H1 (cell line): ENCODE measurements at regions not wholly inside any gene's neighbourhood (a gene's known extent, or its start where the extent isn't known, plus 50 kb on each side); places are given as distances from the start of the nearest gene placed in this dataset.
A peak's percentile ranks its signal among the peaks of the same experiment; 100 is the strongest.

Source experiments
- CTCF ChIA-PET: fragments of 300-600 bp; sonication (Branson Sonifier 250); formaldehyde crosslinking; loops from one replicate; lab custom pipeline; 2021; ENCODE audit not compliant: partially characterized antibody; lab: Charles Lee
- POLR2A ChIA-PET: fragments of 300-600 bp; sonication (Branson Sonifier 250); formaldehyde crosslinking; loops from one replicate; lab custom pipeline; 2021; ENCODE audit warnings: inconsistent platforms; ENCODE audit not compliant: partially characterized antibody; lab: Charles Lee
- DNase-seq, 2 experiments: peaks; one replicate each; pipeline versions ENCODE4 v3.0.0 to v3.0.0-alpha.2; 2010 to 2022; ENCODE audit warnings: low spot score in 2 of 2, low read depth in 1 of 2, mixed read lengths in 1 of 2
- FAIRE-seq: peaks from 2 replicates; lab custom pipeline; 2011; peaks lifted over from hg19 to GRCh38; lab: Jason Lieb, UNC
- H2AFZ ChIP-seq: 2 replicates; pipeline ENCODE4 v1.8.1; 2012; ENCODE audit warnings: low read length, inconsistent platforms
- H2AK5ac ChIP-seq: 2 replicates; pipeline ENCODE4 v1.6.1; 2013; ENCODE audit warnings: low read depth, low read length
- H2BK120ac ChIP-seq: replicated peaks from 2 replicates; pipeline ENCODE3; 2013; ENCODE audit warnings: low read depth, low read length, inconsistent platforms
- H2BK12ac ChIP-seq: 2 replicates; pipeline ENCODE4 v1.6.1; 2013; ENCODE audit warnings: low read depth, low read length
- H2BK15ac ChIP-seq: 2 replicates; pipeline ENCODE4 v1.6.1; 2013; ENCODE audit warnings: low read length
- H2BK20ac ChIP-seq: 2 replicates; pipeline ENCODE4 v1.6.1; 2013; ENCODE audit warnings: low read length
- H2BK5ac ChIP-seq: 2 replicates; pipeline ENCODE4 v1.6.1; 2013; ENCODE audit warnings: low read depth, low read length
- H3K14ac ChIP-seq: 2 replicates; pipeline ENCODE4 v1.6.1; 2013; ENCODE audit warnings: inconsistent platforms; ENCODE audit not compliant: insufficient read length
- H3K18ac ChIP-seq: 2 replicates; pipeline ENCODE4 v1.6.1; 2013; ENCODE audit warnings: low read length; ENCODE audit errors: extremely low read depth
- H3K23ac ChIP-seq: 2 replicates; pipeline ENCODE4 v1.6.1; 2013; ENCODE audit warnings: inconsistent platforms; ENCODE audit not compliant: insufficient read length
- H3K23me2 ChIP-seq: 2 replicates; pipeline ENCODE4 v1.6.1; 2013; ENCODE audit warnings: low read depth, low read length
- H3K27ac ChIP-seq: 2 replicates; pipeline ENCODE4 v1.6.1; 2011; ENCODE audit warnings: low read depth, low read length, inconsistent platforms
- H3K27me3 ChIP-seq, 4 experiments: replicated peaks in 1 of 4; 1 replicate in 1 of 4; 2 replicates in 3 of 4; pipeline versions ENCODE4 v1.6.1 to v1.8.1; 2011 to 2013; ENCODE audit warnings: low read length in 3 of 4, mild to moderate bottlenecking in 3 of 4, inconsistent platforms in 2 of 4, mixed read lengths in 2 of 4, moderate library complexity in 1 of 4; ENCODE audit not compliant: control insufficient read depth in 3 of 4, insufficient read depth in 3 of 4; ENCODE audit errors: extremely low read depth in 1 of 4
- H3K36me3 ChIP-seq, 4 experiments: 2 replicates each; pipeline versions ENCODE4 v1.6.1 to v1.8.1; 2011 to 2013; ENCODE audit warnings: mild to moderate bottlenecking in 4 of 4, low read length in 3 of 4, moderate library complexity in 2 of 4, control low read depth in 1 of 4, inconsistent platforms in 1 of 4; ENCODE audit not compliant: insufficient read depth in 4 of 4, control insufficient read depth in 2 of 4
- H3K4ac ChIP-seq: replicated peaks from 2 replicates; pipeline ENCODE3; 2013; ENCODE audit warnings: low read length, low read depth, mixed read lengths, inconsistent platforms; ENCODE audit not compliant: insufficient read length
- H3K4me1 ChIP-seq, 4 experiments: replicated peaks in 1 of 4; 1 replicate in 1 of 4; 2 replicates in 3 of 4; pipeline versions ENCODE4 v1.6.1 to v1.8.1; 2011 to 2013; ENCODE audit warnings: low read length in 3 of 4, inconsistent platforms in 2 of 4, mixed read lengths in 1 of 4; ENCODE audit not compliant: insufficient read depth in 4 of 4, control insufficient read depth in 3 of 4
- H3K4me2 ChIP-seq, 2 experiments: 2 replicates each; pipeline versions ENCODE4 v1.6.1 to v1.8.1; 2011 to 2013; ENCODE audit warnings: low read depth in 2 of 2, low read length in 2 of 2, control low read depth in 1 of 2, inconsistent platforms in 1 of 2, mild to moderate bottlenecking in 1 of 2; ENCODE audit not compliant: insufficient read depth in 1 of 2
- H3K4me3 ChIP-seq, 4 experiments: fragments of 200-600, 300-600 bp in 1 of 4; sonication (generic), shearing (Covaris generic), sonication (Bioruptor Twin) in 1 of 4; 2 replicates each; pipeline versions ENCODE4 v1.5.1 to v1.8.1; 2011 to 2016; ENCODE audit warnings: low read length in 4 of 4, low read depth in 3 of 4, control low read depth in 2 of 4, inconsistent platforms in 2 of 4, mild to moderate bottlenecking in 2 of 4, mixed read lengths in 1 of 4, moderate library complexity in 1 of 4; ENCODE audit not compliant: insufficient read depth in 2 of 4; ENCODE audit errors: extremely low read depth in 1 of 4
- H3K56ac ChIP-seq: replicated peaks from 2 replicates; pipeline ENCODE3; 2013; ENCODE audit warnings: low read depth, mild to moderate bottlenecking, mixed read lengths, low read length, inconsistent platforms; ENCODE audit not compliant: insufficient read length
- H3K79me1 ChIP-seq: 2 replicates; pipeline ENCODE4 v1.6.1; 2013; ENCODE audit warnings: low read depth, low read length, control low read depth
- H3K79me2 ChIP-seq, 2 experiments: 2 replicates each; pipeline versions ENCODE4 v1.6.1 to v1.8.1; 2012 to 2013; ENCODE audit warnings: low read length in 2 of 2, mild to moderate bottlenecking in 2 of 2, inconsistent platforms in 1 of 2; ENCODE audit not compliant: insufficient read depth in 2 of 2, control insufficient read depth in 1 of 2
- H3K9ac ChIP-seq, 4 experiments: replicated peaks in 1 of 4; 1 replicate in 1 of 4; 2 replicates in 3 of 4; pipeline versions ENCODE4 v1.6.1 to v1.8.1; 2011 to 2013; ENCODE audit warnings: low read depth in 3 of 4, low read length in 3 of 4, control low read depth in 2 of 4, mild to moderate bottlenecking in 2 of 4, moderate library complexity in 2 of 4, inconsistent platforms in 1 of 4; ENCODE audit errors: extremely low read depth in 1 of 4
- H3K9me3 ChIP-seq, 2 experiments: 2 replicates each; pipeline versions ENCODE4 v1.6.1 to v1.8.1; 2012 to 2013; ENCODE audit warnings: mild to moderate bottlenecking in 2 of 2, moderate library complexity in 2 of 2, control low read depth in 1 of 2, inconsistent platforms in 1 of 2, low read depth in 1 of 2, low read length in 1 of 2, mixed read lengths in 1 of 2; ENCODE audit not compliant: insufficient read depth in 2 of 2
- H4K20me1 ChIP-seq, 2 experiments: replicated peaks in 1 of 2; 2 replicates each; pipeline versions ENCODE3 to v1.8.1; 2011 to 2013; ENCODE audit warnings: inconsistent platforms in 2 of 2, low read length in 2 of 2, mild to moderate bottlenecking in 1 of 2; ENCODE audit not compliant: insufficient read depth in 2 of 2, control insufficient read depth in 1 of 2
- H4K5ac ChIP-seq: 2 replicates; pipeline ENCODE4 v1.6.1; 2013; ENCODE audit warnings: low read length, low read depth, mixed read lengths, inconsistent platforms; ENCODE audit not compliant: insufficient read length
- H4K8ac ChIP-seq: 2 replicates; pipeline ENCODE4 v1.8.0; 2013; ENCODE audit warnings: mild to moderate bottlenecking, moderate library complexity, low read length, inconsistent platforms; ENCODE audit not compliant: insufficient read depth; ENCODE audit errors: extremely low read depth
- H4K91ac ChIP-seq: replicated peaks from 2 replicates; pipeline ENCODE3; 2013; ENCODE audit warnings: low read length, mixed read lengths, inconsistent platforms; ENCODE audit not compliant: insufficient read length
- JUND ChIP-seq: IDR thresholded peaks from 2 replicates; pipeline ENCODE4 v1.6.1; 2011; ENCODE audit warnings: mild to moderate bottlenecking, improper control_type of control experiment, low read length
- POLR2A ChIP-seq, 2 experiments: IDR thresholded peaks; 1 replicate in 1 of 2; 2 replicates in 1 of 2; pipeline ENCODE4 v1.6.1; 2011; ENCODE audit warnings: low read depth in 2 of 2, low read length in 2 of 2, mild to moderate bottlenecking in 2 of 2; ENCODE audit errors: control extremely low read depth in 1 of 2
- WGBS, 2 experiments: shearing (Covaris generic) in 1 of 2; methylation state at CpG; one replicate each; pipeline versions ENCODE4 v1.1.6 to v1.1.7; 2013 to 2015; ENCODE audit warnings: low lambda C conversion rate in 2 of 2, mixed read lengths in 2 of 2, inconsistent platforms in 1 of 2, low coverage in 1 of 2, missing lambda C conversion rate in 1 of 2; ENCODE audit not compliant: insufficient replicate concordance in 2 of 2, insufficient coverage in 1 of 2, insufficient read length in 1 of 2; ENCODE audit errors: extremely low coverage in 1 of 2, missing lambda C conversion rate in 1 of 2; 5-methylcytosine and 5-hydroxymethylcytosine counted together

DNA sequence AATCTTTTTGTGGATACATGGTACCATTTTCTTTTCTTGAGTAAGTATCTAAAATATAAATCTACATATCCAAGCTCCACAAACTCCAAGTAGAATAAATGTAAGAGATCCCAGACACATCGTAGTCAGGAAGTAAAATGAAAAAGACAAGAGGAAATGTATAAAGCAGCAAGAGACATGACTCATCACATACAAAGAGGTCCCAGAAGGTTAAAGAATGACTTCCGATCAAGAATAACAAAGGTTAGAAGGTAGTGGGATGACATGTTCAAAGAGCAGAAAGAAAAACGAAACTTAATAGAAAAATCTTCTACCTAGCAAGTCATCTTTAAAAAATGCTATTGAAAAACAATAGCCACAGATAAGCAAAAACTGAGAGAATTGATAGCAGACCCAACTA lies 705.8 kb downstream of the NR2F2 start:
- Histone ChIP-seq H3K14ac (no peak overlapping the region), H2AFZ (no peak overlapping the region), H2BK5ac (no peak overlapping the region), H2AK5ac (no peak overlapping the region), H4K8ac (no peak overlapping the region), H3K23me2 (no peaks in the 10 kb centered on the region), H3K27ac (no peak overlapping the region), H2BK15ac (no peak overlapping the region), H3K79me1 (no peaks in the 10 kb centered on the region), H3K36me3 (no peaks in the 10 kb centered on the region), H2BK120ac (no peak overlapping the region), H4K5ac (no peak overlapping the region), H3K23ac (no peak overlapping the region), H3K18ac (no peak overlapping the region), H3K56ac (no peak overlapping the region), H2BK12ac (no peak overlapping the region), H3K4me3 (no peak overlapping the region), H3K4me2 (no peak overlapping the region), H2BK20ac (no peak overlapping the region), H3K27me3 (no peaks in the 10 kb centered on the region), H3K9me3 (no peaks in the 10 kb centered on the region), H3K4me1 (peaks cover 0 to 2% (median 0%) of the 10 kb centered on the region in 4 experiments; a peak in 1 of 7 replicates), H3K4ac (no peak overlapping the region), H3K9ac (no peak overlapping the region), H3K79me2 (no peaks in the 10 kb centered on the region), H4K20me1 (no peaks in the 10 kb centered on the region), H4K91ac (no peak overlapping the region)
- DNase-seq (no peak), FAIRE-seq (no peak)
- ChIA-PET POLR2A (no interaction called here), CTCF (no interaction called here)
- no peak for TF ChIP-seq POLR2A (IDR thresholded peaks at IDR 0.05; ENCODE audit: control extremely low read depth in 1 of 2, low read depth in 2 of 2, low read length in 2 of 2)
- TF ChIP-seq JUND: peak; percentile 30; the same call in 1 of the 2 replicates
- WGBS, 2 experiments: 85% methylated on average over 3 of the region's 3 CpGs; no CpG with 5 or more reads in 1 of the 2 experiments
